ENCODE measurements at regions not wholly inside any gene's neighbourhood (a gene's known extent, or its start where the extent isn't known, plus 50 kb on each side); places are given as distances from the start of the nearest gene placed in this dataset.

DNA sequence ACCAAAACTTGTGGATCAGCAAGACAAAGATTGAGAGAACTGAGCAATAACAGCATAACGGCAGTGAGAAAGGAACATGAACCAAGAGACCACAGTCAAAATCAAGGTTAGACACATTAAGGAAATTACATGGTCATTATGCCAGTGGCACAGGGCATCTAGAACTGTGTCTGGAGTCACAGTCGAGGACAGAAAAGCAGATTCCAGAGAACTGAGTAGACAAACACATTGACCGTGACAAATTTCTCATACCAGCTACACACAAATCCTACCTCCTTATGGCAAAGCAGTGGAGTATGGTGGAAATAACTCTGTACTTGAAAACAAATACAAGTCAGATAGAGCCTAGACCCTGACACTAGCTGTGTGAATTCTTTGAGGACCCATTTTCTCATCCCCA lies 367.3 kb downstream of the DUSP6 start:
- no peak for DNase-seq

DNA sequence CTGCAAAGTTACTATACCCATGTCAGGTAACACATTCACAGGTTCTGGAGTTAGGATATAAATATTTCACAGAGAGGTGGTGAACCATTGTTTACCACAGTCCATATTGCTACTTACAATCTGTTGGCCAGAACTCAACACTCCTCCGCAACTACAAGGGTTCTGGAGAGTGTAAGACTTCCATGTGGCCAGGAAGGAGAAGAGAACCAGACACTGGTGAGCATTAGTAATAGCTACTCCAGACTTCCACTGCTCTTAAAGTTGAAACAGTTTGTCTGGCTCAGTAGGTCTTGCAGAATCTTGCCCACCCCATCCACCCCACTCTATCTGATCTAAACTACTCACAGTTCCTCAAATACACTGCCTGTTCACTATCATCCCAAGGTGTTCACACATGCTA lies 369.6 kb downstream of the DUSP6 start:
- no peak for DNase-seq

DNA sequence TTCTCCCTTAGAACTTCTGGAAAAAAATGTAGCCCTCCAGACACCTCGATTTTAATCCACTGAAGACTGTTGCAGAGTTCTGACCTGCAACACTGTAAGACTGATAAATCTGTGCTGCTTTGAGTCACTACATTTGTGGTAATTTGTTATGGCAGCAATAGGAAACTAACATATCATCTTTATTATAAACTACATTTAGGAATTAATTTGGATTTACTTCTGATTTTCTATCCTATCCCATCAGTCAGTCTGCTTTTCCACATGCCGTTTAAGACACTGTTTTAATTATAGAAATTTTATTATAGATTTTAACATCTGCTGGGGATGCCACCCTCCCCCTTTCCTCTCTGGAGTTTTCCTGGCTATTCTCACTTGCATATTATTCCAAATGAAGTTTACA lies 375.2 kb downstream of the DUSP6 start:
- no peak for DNase-seq

DNA sequence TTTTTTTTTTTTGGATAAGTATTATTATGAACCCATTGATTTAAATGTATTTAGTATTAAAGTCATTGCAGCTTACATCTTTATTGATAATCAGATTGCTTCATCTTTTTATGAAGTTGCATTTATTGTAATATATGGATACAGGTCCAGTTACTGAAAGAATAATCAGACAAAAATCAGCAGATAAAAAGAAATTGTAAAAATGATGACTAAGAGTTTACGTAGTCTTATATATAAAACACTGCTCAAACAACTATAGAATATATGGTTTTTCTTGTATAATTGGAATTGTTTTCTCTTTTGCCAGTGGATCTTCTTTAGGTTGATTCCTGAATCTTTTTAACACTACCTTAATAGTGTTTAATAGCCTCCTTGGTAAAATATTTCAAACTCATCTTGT lies 378.3 kb downstream of the DUSP6 start:
- no peak for DNase-seq

DNA sequence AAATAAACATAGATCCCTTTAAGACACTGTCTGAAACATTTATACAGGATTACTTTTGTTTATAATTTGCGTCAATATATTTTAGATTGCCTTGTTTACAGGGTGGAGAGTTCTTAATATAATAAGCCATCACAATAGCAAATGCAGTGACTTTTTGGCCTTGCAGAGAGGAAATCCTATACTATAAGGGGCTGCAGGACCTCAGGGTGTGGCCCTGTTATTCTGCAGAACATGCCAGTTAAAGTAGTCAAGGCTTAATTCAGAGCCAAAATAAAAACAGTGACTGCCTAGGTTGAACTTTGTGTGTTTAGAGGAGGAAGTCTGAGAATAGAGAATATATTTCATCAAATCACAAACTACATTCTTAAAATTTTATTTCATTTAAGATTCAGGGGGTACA lies 381.6 kb downstream of the DUSP6 start:
- no peak for DNase-seq

DNA sequence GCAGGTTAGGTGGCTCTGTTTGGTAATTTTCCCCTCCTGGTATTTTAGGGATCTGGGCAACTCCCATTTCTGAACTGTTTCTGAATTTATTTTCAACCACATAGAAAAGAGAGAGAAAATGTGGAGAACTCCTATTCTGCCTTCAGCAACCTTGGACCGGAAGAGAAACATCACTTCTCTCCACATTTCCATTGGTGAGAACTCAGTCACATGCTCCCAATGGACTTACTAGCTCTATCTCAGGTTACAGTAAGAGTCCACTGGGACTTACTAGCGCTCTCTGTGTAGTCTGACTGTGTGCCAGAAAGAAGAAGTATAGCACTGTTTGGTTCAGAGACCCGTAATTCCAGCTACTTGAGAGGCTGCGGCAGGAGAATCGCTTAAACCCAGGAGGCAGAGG lies 383.2 kb downstream of the DUSP6 start:
- no peak for DNase-seq

DNA sequence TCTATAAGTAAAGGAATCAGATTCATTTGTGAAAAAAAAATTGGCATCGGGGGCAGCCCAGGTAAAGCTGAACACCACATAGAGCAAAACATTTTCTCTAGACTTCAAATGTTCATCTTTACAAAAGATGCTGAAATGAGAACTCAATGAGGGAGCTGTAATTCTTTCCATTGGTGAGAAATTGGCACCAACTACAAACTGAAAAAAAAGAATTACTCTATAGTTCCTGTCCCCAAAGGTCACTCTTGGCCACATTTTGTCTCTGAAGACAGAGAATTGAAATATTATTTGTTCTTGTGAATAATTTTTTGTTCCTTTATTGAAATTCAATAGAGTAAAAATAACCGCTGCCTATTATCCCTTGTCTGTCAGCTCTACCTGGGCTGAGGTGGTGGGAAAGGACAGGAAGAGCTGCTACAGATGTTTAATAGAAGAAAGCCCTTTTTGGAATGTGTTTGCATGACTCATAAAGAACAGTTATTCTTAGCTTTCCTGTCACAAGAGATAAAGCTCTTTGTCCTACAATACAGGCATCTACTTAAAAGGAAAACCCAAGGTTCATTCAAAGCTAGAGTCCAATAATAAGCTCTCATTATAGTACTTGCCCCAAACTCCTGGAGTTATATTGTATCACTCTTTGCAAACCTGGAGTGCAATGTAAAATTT lies 380.1 kb upstream of the KITLG start:
- no peak for DNase-seq

DNA sequence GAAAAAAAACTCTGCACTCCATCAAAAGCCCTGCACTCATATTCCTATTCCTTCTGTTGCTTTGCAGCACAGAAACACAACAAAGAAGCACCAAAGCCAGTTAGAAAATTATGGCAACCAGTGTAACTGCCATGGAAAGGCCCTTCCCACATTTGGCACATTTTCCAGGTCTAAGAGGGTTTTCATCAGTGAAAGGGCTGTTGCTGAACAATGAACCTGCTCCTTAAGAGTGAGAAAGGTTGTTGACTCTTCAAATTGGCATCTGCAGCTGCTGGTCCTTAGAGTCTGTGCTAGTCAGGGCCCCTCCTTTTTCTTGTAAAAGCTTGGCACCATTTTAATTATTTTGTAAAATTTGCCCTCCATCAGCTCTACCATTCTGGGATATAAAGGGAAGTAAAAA lies 378.7 kb upstream of the KITLG start:
- DNase-seq: no peak

DNA sequence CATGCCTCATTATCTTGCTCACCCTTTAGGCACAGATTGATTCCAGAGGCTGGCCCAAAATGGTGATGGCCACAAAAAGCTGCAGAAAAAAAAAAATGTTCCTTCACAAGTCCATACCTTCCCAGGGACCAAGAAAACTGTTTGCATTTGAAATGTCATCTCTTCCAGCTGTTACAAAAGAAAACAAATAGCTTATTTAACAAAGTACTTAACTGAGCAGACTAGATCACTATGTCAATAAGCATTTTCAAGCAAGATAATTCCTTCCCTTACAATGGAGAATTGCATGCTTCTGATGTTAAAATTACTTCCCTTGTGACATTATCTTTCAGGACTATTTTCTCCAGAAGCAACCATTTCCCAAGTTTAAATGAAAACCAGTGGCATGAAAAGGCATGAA lies 377.9 kb upstream of the KITLG start:
- DNase-seq: no peak

DNA sequence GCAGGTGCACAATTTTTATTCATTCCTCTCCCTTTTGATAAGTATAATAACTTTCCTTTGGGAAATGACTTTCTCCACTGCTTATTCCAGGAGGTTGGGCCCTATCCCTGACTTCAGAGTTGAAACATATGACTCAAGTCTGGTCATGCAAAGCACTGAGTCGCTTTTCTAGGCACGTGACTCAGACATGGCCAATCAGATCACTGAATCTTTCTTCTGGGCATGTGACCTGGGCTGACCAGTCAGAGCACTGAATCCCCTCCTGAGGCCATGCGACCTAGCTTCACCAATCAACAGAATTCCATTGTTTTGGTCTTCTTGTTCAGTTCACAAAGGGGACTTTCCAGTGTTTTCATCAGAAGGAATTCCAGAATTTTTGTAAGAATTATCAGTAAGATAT lies 377.1 kb upstream of the KITLG start:
- no peak for DNase-seq

DNA sequence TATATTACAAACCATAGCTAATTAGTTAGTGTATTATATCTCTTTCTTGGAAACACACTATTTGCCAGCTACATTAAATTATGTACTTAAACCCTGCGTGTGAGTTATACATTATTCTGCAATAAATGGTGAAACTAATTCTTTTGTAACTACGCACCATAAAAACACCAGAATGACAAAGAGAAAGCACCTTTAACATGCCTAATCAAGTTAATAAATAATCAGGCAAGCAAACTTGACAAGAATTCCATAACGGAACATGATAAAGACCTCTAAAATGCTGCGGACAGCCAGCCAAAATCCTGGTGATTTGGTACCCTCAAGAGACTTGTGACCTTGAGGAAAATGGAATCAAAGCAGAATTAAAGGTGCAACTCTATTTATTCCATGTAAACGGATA lies 375.3 kb upstream of the KITLG start:
- DNase-seq: no peak

DNA sequence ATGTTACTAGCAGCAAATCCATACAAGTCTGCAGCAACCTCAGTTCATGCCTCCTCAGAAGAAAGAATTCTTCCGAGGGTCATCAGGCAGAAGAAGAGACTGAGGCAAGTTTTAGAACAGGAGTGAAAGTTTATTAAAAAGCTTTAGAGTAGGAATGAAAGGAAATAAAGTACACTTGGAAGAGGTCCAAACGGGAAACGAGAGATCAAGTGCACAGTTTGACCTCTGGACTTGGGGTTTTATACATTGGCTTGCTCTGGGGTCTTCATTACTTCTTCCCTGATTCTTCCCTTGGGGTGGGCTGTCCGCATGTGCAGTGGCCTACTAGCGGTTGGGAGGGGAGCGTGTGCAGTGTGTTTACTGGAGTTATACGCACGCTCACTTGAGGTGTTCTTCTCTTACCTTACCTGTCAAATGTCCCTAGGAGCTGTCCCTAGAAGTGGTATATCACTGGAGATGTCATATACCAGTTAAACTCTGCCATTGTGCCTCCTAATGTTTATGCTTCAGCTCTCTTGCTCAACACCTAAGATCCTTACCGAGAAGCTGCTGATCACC lies 372.8 kb upstream of the KITLG start:
- no peak for DNase-seq

DNA sequence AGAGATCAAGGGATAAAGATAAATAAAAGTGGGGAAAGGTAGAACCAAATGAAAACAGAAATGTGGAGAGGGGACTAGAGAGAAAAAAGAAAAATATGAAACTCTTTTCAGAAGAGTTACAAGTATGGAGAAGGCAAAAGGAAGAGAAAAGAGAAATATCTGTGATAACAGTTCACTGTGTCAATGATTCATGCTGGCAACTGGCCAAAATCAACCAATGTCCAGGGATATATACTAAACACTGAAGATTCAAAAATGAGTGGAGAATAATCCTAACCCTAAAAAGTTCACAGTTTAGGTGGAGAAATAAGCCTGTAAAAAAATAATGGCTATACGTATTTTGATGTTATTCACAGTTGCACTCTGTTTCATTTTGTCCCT lies 372.3 kb upstream of the KITLG start:
- no peak for DNase-seq

DNA sequence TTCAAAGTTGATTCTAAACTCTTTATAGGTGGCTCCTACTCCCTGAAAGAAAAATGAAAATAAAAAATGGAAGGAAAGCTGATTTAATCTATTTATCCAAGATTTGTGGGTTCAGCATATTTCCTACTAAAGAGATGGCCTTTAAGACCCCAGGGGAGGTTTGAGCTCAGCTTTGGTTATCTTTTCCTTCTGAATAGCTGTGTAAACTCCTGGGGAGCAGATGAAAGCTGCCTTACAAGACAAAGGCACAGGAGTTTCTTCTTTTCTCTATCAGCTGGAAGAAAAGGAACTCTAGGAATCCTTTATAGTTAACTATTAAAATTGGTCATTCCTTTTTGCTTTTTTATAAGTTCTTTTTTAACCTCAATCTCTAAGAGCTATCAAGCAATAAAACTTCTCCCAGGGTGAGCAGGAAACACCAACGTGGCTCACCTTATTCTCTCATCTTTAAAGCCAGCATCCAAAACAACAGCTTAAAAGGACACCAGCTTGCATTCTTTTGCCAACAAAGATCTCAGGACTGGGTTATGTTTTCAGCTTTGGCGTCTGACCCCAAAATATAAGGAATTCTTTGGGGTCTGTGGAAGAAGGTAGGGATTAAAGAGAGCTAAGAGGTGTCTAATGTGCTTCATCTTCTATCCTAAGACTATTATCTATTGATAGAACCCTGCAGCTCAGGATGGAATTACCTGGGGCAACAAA lies 371.7 kb upstream of the KITLG start:
- DNase-seq: no peak

DNA sequence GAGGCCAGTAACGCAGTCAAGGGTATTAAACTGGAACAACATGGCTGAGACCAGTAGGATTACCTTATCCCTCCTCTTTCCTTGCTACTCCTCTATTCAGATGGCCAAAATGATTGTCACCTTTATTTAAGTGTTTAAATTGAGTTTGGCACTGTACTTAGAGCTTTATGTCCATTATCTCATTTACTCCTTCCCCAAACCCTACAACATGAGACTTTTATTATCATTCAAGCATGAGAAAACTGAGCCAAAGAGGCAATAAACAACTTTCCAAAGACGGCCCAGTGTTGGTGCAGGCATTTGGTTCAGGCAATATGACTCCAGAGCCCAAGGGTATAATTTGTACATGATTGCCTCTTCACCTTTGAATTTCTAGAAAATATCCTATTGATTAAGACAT lies 370.9 kb upstream of the KITLG start:
- DNase-seq: no peak

DNA sequence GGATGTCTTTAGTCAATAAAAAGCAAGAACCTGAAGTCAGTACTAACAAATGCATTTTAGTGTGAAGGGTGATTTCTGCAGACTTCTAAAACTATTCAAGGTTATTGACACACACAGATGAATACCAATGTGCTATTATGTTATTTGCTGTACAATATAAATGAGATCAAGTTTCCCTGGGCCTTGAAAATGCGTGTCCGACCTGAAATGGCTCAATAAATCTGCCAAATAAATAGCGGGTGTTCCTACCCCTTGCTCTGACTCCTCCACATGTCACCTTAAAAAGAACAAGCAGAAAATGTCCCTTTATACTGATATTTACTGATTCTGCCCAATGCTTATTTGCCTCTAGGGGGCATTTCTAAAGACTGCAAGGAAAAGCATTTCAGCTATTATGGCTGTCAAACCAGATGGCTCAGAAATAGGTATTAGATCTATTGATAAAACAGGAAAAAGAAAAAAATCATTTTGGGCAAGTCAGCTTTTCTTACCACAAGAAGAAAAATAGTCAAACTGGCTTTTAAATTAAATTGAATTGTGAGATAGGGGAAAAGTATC lies 367.3 kb upstream of the KITLG start:
- DNase-seq: no peak

DNA sequence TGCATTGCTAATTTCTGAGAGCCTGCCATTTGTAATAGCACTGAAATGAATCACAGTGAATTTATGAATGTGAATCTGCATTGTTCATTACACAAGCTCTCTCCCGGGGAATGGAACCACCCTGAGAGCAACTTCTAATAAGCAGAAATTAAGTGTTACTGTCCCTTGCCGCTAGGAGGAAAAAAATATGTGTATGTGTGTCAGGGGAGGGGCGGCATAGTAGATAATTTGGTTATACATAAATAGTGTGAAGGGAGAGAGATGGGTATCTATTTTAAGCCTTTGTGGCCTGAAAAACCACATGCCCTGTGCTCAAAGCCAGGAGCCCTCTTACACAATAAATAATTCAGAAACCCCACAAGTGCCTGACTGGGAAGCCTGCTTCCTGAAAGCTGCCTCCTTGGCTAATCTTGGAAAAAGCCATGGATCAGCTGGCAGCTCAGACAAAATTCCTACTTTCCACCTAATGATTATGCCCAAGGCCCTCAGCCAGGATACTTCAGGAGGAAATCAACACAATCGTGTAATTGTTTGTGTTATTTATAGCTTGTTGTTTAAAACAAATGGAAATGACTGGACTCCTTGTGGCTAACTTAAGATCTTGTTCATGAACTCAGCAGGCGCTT lies 366.2 kb upstream of the KITLG start:
- DNase-seq: no peak

DNA sequence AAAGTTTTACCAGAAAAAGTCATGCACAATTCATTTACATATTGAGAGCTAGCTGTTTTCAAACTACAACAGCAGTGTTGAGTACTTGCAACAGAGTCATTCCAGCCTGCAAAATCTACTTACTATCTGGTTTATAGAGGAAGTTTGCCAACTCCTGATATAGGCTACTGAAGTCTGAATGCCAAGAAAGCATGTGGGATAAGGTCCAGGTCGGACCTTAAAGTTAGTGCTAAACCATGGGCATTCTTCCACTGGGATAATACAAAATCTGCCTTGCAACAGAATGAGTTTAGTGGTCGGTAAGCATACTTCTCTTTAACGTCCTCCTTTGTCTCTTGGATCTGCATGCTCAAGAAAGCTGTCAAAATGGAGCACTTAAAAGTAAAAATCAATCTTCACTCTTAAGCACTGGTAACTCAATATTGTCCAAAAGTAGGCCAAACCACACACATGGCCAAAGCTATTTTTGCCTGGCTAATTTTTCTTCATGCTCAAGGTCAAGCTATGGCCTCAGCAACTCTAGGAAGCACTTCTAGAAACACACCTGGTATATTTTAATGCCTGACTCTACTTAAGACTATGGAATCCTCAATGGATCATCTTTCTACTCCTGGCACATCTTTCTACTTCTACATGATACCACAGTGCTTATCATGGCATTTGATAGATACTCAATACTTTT lies 364.9 kb upstream of the KITLG start:
- no peak for DNase-seq

DNA sequence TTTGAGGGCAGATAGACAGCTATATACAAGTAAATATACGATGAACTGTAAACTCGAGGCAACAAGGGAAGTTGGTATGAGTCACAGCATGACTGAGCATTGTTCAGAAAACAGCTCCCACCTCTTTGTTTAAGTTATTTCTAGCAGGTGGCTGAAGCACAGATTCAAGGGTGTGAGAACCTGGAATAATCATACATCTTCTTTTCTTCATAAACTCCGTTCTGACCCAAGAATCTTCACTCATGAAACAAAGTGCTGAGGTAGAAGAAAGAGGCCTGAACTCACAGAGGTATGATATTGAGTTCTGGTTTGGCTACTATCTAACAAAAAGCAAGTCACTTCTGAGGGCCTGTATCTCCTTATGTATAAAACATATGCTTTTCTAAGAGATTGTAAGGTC lies 364.1 kb upstream of the KITLG start:
- no peak for DNase-seq

DNA sequence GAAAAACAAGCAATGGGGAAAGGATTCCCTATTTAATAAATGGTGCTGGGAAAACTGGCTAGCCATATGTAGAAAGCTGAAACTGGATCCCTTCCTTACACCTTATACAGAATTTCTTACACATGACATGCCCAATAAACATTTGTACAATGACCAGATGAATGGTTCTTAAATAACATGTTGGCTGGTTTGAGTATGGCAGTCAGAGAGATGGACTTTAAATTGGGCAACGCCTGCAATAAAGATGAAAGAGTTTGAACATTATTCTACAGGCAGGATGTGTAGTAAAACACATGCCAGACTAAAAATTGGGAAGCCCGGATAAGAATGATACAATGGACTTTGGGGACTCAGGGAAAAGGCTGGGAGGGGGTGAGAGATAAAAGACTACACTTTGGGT lies 360.6 kb upstream of the KITLG start:
- DNase-seq: no peak

DNA sequence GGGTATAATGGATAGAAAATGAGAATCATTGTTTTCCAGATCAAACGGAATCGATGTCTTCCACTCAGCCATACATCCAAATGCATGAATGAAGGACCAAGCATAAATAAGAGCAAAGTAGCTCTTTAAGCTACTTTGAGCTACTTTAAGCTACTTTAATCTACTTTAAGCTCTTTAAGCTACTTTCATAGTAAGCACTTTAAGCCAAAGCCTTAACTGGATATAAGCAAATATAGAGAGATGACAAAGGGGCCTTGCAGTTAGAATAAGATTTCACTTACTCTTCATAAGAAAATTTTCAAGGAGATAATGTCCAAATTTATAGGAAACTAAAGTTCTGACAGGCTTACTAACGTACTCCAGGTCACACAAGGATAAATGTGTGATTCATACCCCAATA lies 355.6 kb upstream of the KITLG start:
- DNase-seq: no peak

DNA sequence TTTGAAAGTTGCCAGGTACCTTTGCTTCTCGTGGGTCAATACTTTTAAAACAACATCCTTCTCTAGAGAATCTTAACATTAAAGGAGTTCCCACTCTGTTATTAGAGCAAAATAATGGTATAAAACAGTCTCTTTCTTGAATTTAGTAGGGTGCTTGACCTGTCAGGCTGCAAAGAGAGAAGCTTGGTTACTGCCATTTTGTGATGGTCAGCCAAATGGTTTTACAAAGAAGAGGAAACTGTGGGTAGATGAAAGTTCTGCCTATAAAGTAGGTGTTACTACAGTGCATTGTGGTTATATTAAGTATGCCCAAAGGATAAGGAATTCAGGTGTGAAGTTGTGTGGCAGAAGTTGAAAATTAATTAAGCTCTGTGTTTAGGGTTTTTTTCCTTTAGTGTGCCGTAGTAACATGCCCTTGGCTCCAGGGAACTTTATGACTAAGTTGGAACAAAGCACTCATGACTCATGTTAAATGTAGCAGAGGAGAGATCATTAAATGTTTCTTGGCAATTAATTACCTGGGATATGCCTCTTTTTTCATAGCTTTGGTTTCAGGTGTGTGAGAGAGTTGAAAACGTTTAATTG lies 354.0 kb upstream of the KITLG start:
- DNase-seq: no peak

DNA sequence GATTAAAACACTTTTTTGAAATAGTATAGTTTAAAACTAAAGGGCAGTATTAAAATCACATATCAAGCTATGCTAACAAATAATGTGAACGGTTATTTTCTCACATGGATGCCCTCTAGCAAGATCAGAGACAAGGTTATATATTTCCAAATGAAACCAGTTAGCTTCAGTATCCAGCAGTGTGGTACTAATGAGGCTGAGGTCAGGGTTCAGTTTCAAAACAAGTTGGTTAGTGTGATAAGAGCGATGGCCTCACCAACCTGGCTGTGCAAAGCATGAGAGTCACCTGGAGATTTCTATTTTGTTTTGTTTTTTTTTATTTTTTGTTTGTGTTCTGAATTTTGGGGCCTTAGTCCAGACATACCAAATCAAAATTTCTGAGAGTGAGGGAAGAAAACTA lies 352.2 kb upstream of the KITLG start:
- DNase-seq: no peak

Measured in stimulated activated CD8-positive, alpha-beta memory T cell treated with anti-CD3 and anti-CD28 coated beads, Interleukin-4, amount 100 ng/mL, for 48 hours (primary cell).